Hepatocyte (in vitro differentiated cells): ENCODE measurements at regions not wholly inside any gene's neighbourhood (a gene's known extent, or its start where the extent isn't known, plus 50 kb on each side); places are given as distances from the start of the nearest gene placed in this dataset.

Source experiments
- EZH2phosphoT487 ChIP-seq: fragments of 200-600 bp; sonication (generic); IDR thresholded peaks from one replicate; pipeline ENCODE4 v1.6.1; 2018; ENCODE audit warnings: antibody characterized with exemption, mild to moderate bottlenecking, low read depth, moderate library complexity; ENCODE audit not compliant: unreplicated experiment, severe bottlenecking
- TF ChIP-seq, protein P1 (sequence below): fragments of 200-600 bp; sonication (generic); IDR thresholded peaks from 2 replicates; pipeline ENCODE4 v1.5.1; 2016; ENCODE audit warnings: antibody characterized with exemption, mild to moderate bottlenecking; ENCODE audit not compliant: poor library complexity

DNA sequence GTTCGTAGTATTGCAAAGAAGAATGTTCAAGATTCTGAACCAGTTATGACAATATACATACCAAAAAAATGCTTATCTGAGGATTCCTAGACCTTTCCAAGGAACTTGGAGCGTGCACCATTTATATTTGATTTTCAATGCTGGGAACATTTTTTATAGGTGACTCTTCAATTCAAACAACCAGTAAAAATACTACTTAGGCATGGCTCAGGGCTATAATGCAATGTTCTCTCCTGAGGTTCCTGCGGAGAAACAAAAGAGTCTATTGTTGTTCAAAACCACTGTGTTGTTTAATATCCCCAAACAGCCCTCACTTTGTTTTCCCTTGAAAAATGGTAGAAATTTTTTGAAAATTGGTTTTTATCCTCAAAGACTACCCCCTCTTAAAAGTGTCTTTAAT lies 335.7 kb upstream of the IZUMO3 start:
- TF ChIP-seq, protein P1, sequence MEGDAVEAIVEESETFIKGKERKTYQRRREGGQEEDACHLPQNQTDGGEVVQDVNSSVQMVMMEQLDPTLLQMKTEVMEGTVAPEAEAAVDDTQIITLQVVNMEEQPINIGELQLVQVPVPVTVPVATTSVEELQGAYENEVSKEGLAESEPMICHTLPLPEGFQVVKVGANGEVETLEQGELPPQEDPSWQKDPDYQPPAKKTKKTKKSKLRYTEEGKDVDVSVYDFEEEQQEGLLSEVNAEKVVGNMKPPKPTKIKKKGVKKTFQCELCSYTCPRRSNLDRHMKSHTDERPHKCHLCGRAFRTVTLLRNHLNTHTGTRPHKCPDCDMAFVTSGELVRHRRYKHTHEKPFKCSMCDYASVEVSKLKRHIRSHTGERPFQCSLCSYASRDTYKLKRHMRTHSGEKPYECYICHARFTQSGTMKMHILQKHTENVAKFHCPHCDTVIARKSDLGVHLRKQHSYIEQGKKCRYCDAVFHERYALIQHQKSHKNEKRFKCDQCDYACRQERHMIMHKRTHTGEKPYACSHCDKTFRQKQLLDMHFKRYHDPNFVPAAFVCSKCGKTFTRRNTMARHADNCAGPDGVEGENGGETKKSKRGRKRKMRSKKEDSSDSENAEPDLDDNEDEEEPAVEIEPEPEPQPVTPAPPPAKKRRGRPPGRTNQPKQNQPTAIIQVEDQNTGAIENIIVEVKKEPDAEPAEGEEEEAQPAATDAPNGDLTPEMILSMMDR = no peak
- TF ChIP-seq EZH2phosphoT487 = no peak
